ENCODE measurements at regions not wholly inside any gene's neighbourhood (a gene's known extent, or its start where the extent isn't known, plus 50 kb on each side); places are given as distances from the start of the nearest gene placed in this dataset.

DNA sequence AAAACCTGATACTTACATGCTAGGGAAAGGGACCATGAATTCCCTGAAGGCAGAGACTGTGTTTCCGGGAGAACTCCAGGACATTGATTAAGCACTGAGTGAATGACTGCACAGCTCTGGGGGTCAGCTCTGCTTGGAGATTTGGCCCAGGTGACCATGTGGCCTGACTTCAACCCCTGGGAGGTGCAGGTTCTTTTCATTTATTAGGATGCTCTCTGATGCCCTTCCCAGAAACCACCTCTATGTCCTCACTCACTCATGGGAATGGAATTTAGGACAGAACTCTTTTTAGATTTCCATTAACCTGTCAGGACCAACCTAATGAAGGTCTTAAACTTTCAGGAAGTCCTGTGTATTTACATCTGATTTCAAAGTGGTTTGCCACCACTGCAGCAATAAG lies 393.3 kb upstream of the ARGLU1 start:
- DNase-seq (ENCODE audit: low read depth), result no peak

DNA sequence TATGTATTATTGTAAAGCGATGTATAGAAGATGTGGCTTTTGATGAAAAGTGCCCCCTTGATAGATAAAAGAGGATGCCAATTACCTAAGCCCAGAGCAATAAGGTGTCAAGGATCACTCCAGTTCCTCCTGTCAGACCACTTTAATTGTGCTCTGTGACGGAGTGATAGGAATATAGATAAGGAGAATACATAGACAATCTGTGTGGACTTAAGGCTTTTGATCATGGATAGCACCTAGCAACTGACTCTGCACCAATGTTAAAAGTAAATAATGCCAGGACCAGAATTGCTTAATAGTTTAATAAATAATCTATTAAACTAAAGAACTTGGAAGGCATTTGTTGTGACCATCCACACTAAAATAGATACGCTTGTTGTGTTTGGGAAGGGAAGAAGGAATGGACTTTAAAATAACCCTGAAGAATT lies 390.7 kb upstream of the ARGLU1 start:
- DNase-seq (ENCODE audit: low read depth), result no peak

DNA sequence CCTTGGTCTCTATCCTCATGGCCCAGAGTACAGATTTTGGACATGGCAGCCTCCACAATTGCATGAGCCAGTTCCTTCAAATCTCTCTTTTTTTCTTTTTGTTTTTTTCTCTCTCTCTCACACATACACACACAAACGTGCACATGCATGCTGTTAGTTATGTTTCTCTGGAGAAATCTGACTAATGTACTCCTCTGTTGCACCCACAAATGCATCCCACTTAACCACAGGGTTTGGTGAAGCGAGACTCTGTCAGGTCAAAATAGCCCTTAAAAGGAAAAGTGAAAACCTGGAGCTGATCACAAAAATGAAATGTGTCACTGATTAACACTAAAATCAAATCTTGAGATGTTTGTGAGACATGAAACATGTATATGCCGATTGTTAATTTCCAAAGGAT lies 374.6 kb upstream of the ARGLU1 start:
- DNase-seq (ENCODE audit: low read depth), result no peak

DNA sequence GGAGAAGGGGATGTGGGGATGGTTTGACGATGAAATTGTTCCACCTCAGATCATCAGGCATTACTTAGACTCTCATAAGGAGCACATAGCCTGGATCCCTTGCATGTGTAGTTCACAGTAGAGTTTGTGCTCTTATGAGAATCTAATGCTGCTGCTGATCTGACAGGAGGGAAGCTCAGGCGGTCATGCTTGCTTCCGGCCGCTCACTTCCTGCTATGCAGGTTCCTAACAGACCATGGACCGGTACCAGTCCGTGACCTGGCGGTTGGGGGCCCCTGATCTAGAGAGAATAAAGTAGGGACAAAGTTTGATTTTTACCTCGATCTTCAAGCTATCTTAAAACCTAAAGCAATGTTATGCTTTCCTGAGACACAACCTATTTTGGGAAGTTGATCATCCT lies 373.8 kb upstream of the ARGLU1 start:
- no peak for DNase-seq (ENCODE audit: low read depth)

DNA sequence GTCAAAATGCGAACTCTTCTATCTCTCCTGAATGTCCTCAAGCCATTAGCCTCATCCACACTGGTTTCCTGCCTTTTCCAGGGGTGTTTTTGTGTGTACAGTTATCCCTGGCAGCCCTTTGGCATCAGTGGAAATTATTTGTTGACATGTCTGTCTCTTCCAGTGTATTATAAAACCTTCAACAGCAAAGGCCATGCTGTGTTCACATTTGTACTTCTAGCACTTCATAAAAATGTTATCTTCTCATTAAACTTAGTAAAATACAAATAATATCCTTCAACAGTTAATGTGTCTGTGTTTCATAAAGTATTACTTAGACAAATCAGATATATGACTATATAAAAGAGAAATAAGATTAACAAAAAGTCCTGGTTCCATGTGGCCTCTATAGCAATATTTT lies 359.5 kb upstream of the ARGLU1 start:
- no peak for DNase-seq (ENCODE audit: low read depth)

DNA sequence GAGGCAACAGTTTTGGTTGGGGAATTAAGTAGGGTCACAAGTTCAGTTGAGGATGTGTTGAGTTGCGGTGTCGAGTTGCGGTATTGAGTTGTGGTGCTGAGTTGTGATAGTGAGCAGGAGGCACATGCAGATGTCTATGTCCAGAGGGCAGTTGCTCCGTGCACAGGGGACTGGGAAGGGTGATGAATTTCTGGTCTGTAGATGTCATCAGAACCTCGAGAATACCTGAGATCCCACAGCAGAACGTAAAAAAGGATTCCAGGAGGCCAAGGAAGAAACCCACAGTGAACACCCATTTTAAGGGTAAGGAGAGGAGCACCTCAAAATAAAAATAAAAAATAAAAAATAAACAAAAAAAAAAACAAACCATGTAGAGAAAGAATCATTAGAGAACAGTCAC lies 354.4 kb upstream of the ARGLU1 start:
- DNase-seq (ENCODE audit: low read depth), result no peak

DNA sequence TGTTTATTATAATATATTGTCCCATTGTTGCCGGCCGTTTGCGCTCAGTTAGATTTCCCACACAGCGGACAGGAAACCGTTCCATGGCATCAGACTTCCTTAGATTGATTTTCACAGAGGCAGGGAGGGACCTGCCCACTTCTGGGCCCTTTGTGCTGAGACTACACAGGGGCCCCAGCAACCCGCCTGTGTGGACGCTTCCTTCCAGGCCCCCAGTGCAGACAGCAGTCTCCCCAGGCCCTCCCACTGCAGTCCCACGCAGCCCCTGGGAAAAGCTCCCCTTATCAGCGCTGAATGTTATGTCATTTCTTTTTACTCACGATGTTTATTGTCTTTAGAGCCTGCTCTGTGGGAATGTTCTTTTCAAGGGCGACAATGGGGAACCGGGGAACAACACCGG lies 351.7 kb upstream of the ARGLU1 start:
- DNase-seq (ENCODE audit: low read depth), result peak; percentile 22

DNA sequence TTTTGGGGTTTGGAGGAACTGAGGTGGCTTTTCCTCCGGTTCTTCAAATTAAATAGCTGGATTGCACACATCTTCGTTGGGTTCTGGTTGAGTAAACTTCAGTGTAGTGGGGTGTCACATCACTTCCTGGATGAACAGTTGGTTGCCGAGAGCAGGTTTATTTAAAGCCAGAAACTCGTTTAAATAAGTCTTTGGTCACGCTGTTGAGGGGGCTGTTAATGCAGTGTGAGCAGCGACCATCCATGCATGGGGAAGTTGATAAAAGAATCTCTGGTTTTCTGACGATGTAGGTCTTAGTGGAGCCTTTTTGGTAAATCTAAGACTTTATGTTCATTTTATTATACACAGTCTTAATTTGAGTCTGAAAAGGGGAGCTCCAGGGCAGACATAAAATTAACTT lies 351.2 kb upstream of the ARGLU1 start:
- DNase-seq (ENCODE audit: low read depth), result peak; percentile 9

DNA sequence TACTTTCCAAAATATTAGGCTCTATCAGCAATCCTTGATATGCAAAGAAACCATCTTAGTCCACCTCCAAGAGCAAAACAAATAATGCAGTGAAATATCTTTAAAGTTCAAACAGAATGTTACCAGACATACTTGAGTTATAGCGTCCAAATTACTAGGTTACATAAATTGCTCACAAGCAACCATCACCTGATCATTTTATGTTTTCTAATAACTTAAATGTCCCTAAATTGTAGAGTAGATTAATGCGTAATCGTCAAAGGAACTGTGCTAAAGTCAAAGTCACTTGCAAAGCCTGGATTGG lies 350.6 kb upstream of the ARGLU1 start:
- DNase-seq (ENCODE audit: low read depth), result no peak

DNA sequence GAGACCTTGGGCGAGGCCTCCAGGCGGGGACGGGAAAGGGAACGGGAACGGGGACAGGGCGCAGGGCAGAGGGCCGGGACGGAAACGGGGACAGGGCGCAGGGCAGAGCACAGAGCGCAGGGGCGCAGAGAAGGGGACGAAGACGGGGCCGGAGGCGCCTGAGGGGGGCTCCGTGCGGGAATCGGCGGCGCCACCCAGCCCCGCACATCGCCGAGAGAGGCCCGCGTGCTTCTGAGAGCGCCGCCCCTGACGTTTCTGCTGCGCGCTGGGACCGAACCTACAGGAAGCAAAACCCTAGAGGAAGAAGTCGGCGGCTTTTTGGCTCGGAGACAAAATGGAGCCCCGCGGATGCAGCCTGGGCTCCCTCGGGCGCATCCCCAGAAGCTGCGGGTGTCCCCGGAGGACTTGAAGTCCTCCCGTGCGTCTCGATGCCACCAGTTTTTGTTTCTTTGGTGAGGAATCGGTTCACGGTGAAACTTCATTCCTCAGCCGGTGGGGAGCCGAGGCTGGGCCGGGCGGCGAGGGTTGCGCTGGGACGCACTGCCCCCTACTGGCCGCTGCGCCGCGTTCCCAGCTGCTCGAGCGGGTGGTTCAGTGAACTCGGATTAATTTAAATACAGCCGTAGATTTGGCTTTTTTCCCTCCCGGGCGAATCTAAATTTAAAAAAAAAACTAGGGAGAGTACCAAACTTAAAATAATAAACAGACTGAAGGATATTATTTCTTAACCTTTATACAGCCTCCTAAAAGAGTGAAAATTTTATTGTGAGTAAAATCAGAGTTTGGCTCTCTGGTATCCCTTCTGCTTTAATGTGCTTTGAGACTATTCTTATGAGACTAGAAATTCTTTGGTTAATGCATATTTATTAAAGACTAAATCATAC lies 350.0 kb upstream of the ARGLU1 start:
- peak; percentile 70 for DNase-seq (ENCODE audit: low read depth)

DNA sequence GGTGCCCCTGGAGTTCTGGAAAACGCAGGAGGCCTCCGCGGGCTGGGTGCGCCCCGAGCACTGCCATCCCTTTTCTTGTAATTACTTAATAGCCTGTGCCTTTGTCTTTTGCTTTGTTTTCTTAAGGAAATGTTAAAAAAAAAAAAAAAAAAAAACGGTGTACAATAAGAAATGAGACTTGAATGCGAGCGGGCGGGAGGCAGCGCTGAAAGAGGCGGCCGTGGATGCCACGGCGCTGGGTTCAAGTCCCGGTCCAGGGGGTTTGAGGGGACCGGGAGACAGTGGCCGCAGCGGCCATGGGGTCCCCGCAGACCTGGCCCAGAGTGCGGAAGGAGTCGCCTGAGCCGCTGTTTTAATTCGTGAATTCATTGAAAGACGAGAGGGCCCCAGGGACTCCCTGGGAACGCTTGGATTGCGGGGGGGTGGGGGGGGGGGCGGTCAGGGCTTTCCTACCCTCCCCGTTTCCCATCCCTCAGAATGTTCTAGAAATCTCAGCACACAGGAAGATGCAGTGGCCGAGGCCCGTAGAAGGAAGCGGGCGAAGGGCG lies 349.2 kb upstream of the ARGLU1 start:
- no peak for DNase-seq (ENCODE audit: low read depth)

DNA sequence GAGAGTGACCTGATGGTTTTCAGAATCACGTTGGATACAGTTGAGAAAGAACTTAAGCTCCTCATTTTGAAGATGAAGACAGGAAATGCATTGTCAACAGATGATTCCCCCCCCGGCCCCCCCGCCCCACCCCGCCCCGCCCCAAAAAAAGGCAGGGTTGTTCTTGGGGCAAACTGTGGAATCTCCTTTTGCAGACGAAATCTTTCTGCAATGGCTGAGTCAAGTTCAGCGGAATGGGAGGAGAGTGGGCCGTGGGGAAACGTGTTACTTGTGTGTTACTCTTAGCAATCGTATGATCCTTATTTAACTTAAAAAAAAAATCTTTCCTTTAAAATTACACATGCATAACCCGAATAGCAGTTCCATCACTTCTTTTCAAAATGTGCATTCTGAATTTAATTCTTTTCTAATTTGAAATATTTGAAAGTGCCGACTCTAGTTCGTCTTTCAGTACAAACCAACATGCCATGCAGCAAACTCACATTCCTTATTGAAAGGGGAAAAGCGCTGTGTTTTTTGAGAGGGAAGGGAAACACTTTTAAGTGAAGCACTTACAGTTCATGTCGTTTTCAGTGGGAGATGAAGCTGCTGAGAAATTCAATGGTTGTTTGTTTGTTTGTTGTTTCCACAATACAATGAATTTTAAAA lies 348.5 kb upstream of the ARGLU1 start:
- DNase-seq (ENCODE audit: low read depth), result peak; percentile 33

DNA sequence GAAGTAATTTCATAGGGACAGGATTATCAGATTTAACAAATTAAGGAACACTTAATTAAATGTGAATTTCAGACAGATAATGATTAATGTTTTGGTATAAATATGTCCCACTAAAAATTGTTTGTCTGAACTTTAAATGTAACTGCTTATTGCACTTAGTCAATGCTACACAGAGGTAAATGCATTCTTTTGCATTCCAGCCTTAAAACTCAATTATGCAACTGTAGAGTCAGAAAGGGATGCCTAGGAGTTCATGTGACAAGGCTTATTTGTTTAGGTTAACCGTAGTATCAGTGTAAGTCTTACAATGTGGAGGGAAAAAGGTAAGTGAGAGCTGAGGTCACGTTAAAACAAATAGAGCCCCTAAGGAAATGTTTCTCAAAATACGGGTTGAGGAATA lies 347.2 kb upstream of the ARGLU1 start:
- DNase-seq (ENCODE audit: low read depth), result no peak

DNA sequence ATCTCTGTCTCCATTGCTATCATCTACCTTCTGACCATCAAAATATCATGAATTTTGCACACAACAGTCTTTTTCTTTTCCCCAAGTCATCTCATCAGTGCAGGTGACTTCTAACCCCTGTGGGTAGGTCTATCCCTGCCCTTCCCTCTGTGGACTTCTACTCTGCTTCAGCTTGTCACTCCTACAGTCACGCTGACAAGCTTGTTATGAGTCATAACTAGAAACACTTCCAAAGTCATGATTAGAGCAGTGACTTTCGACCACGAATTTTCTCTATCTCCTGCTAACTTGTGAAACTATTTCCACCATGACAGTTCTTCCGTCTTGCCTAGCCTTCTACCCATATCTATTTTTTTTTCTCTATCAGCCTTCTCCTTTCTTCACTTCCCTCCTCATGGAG lies 343.7 kb upstream of the ARGLU1 start:
- no peak for DNase-seq (ENCODE audit: low read depth)

DNA sequence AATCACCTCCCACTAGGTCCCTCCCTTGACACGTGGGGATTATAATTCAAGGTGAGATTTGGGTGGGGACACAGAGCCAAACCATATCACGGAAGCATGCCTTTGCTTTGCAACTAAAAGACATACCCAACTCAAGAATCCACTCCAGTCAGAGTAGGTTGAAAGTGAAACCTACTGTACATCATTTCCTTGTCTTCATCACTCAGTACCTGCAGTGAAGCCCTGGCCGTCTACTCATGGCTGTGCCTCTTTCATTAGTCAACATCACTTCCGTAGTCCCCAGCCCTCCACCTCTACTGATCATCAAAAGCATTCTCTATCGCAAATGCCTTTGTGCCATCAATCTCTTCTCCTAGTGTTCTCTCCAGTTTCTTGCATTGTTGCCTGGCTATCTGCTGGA lies 343.1 kb upstream of the ARGLU1 start:
- DNase-seq (ENCODE audit: low read depth), result no peak

DNA sequence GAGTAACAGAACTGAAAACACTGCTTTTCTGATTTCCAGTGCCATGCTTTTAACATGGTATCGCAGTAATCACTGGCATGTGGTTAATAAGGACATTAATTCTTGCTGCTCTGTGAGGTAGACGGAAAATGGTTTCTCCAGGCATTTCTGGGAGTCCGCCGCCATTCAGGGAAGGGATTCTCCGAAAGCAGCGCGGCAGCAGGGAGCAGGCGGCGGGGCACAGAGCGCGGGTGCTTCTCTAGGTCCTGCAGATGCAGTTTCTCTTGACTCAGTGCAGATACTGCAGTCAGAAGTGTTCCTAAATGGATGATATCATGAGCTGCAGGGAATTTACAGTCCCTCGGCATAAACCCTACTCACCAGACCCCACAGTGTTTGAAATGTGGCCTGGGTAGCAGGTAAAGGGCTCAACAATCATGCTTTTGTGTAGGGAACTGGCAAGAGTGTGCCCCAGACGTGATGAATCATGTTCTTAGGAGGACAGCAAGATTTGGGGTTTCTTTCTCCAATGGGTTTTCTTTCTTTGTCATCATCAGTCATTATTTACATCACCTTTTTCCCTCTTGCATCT lies 338.6 kb upstream of the ARGLU1 start:
- DNase-seq (ENCODE audit: low read depth), result no peak

DNA sequence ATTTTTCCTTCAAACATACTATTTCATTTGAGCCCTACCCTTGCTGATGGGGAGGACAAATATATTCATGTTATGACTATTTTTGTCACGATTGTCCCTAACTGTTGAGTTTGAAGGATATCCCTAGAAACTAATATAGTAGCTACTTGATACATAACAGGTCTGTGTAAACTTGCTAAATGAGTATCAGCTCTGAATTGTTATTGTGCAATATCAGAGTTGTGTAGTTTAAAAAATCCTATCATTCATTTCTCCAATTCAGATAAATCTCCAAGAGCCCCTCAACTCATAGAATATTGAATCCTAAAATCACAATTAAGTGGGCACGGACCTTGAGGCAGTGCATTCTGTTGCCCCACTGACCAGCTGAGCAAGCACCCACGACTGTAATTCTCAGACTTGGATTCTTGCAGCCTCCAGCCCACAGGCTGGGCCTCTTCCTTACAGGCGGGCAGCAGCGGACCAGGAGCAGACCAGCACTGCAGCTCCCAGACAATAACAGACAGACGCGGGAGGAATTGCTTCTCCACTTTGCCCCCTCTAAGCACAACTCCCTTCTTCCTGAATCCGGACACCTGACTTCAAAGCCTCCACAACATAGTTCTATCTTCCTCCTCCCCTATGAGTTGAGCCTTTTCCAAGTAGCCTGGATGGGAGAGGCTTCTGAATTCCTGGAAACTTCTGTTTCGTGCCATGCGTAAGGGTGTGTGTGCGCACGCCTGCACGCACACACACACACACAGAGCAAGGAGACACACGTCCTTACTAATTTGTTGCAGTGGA lies 337.6 kb upstream of the ARGLU1 start:
- DNase-seq (ENCODE audit: low read depth), result no peak

DNA sequence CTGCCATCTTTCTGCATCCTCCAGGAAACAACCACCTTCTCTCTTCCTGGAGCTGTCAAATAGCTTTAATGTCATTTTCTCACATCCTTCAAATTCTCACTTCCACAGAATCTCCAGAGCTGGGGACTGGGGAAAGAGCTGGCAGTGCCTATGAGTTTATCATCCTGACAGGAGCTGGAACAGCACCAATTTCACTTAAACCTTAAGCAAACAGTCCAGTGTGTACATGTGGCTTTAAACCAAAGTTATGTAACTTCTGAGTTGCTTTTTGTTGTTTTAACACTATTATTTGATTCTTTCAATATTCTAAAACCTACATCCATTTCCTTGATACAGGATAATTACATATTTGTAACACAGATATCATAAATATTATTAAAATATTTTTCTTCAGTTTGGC lies 331.5 kb upstream of the ARGLU1 start:
- no peak for DNase-seq (ENCODE audit: low read depth)

DNA sequence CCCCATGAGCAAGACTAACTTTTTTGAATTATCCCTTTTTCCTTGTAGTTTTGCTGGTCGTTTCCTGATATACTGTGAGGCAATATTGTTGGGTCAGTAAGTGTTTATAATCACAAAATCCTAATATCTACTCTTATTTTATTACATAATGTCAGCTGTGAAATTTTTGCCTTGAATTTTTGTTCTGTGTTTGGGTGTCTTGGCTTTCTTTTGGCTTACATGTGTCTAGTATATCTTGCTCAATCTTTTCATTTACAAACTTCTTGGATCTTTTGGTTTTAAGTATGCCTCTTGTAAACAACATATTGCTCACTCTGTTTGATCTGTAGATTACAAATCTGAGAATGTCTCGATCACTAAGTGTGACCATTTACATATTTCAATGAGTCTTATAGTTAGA lies 330.3 kb upstream of the ARGLU1 start:
- DNase-seq (ENCODE audit: low read depth), result no peak

DNA sequence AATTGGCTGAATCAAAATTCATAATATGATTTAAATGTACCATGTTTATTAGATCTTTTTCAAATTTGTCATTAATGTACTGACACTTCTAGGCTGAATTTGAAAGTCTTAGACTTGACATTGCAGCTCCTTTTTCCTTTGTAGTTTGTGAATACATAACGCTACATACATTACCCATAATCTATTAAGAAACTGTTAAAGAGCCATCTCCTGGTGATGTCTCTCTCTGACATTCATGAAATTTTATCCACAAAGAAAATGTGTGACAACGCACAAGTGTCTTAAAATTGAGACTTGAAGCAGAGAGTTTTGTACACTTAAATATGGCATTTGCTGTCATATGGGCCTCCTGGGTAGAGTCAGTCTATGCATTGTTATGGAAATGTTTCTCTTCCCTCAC lies 320.2 kb upstream of the ARGLU1 start:
- no peak for DNase-seq (ENCODE audit: low read depth)

DNA sequence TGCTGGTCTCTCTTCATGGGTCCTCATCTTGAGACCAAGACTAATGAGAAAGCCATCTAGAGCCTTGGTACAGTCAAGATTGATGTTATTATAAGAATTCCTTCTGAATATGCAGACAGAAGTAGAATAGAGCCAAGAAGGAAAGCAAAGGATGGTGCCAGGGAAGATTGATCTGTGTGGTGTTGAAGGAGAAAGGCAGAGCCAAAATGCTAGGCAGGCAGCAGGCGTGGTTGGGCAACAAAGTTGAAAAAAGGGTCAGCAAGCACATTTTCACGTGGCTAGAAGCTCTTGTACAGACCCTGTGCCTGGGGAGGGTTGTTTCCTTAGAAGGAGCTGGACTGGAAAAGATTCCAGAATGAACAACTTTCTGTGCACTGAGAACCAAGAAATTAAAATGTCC lies 319.7 kb upstream of the ARGLU1 start:
- no peak for DNase-seq (ENCODE audit: low read depth)

DNA sequence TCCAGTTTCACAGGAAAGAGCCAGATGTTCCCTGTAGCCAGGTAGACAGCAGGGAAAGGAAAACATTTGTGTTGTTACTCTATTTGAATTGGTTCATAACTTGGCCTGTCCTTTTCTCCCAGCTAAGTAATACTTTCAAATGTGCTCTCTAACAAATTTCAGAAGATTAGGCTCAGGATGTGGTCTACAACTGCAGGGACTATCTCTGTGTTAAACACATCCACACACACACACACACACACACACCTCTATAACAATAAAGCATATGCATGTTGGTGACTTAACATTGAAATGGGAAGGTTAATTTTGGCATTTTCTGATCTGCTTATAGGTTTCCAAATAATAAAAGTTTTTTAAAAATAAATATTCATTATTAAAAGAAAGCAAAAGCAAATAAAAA lies 316.0 kb upstream of the ARGLU1 start:
- no peak for DNase-seq (ENCODE audit: low read depth)

DNA sequence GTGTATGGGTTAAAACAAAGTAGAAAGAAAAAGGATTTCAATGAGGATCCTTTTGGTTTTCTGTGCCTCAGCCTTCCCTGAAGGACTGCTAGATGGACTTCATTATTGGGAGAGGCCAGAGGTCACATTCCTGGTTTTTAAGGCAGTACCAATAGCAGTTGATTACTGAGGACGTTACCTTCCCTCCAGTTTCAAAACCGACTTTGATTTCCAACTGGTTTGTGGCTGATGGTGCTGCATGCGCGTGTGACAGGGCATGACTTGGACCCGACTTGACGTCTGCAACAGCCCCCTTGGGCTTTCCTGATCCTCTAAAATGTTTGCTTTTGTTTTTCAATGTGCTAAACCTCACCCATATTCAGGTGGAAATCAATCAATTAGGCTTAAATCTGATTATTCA lies 314.3 kb upstream of the ARGLU1 start:
- DNase-seq (ENCODE audit: low read depth), result no peak
